Panc1 (cell line): ENCODE measurements at regions not wholly inside any gene's neighbourhood (a gene's known extent, or its start where the extent isn't known, plus 50 kb on each side); places are given as distances from the start of the nearest gene placed in this dataset.
"Not testable (repeated sequence)": the region's sequence is repeated elsewhere in the genome, so short reads cannot be mapped to it uniquely, and the experiment has no call there.

Experiments used
- ATAC-seq: fragments of 200-7000 bp; cut with Tn5 transposase; 2 replicates; pipeline ENCODE4 v1.9.1; 2020; ENCODE audit warnings: mild to moderate bottlenecking, moderate library complexity
- BruUV-seq: library from RNA; stranded (reverse); fragments of 400-500 nt; replicated peaks from 2 replicates; lab custom pipeline; 2021; lab: Mats Ljungman, UMichigan
- CTCF ChIA-PET: fragments of 300-600 bp; sonication (Branson Sonifier 250); formaldehyde crosslinking; loops from one replicate; lab custom pipeline; 2022; ENCODE audit warnings: antibody characterized with exemption; lab: Charles Lee
- POLR2A ChIA-PET: fragments of 300-600 bp; sonication (Branson Sonifier 250); formaldehyde crosslinking; loops from one replicate; lab custom pipeline; 2022; ENCODE audit warnings: antibody characterized with exemption; lab: Charles Lee
- DNase-seq: peaks from one replicate; pipeline ENCODE4 v3.0.0-alpha.2; 2010; ENCODE audit warnings: low read depth, low spot score
- H3K27ac ChIP-seq: 2 replicates; pipeline ENCODE4 v1.5.1; 2011; ENCODE audit warnings: mild to moderate bottlenecking, low read length, inconsistent platforms
- H3K27me3 ChIP-seq: fragments of 200-500 bp; sonication (Bioruptor generic); 2 replicates; pipeline ENCODE4 v1.6.0; 2014; ENCODE audit warnings: low read length, inconsistent platforms; ENCODE audit not compliant: control insufficient read depth, insufficient read depth
- H3K36me3 ChIP-seq: fragments of 200-500 bp; sonication (Bioruptor generic); 2 replicates; pipeline ENCODE4 v1.5.1; 2014; ENCODE audit warnings: inconsistent platforms, mild to moderate bottlenecking, low read length, moderate library complexity; ENCODE audit not compliant: control insufficient read depth, insufficient read depth
- H3K4me1 ChIP-seq: 2 replicates; pipeline ENCODE4 v1.5.1; 2011; ENCODE audit warnings: inconsistent platforms, mild to moderate bottlenecking, low read length, moderate library complexity; ENCODE audit not compliant: control insufficient read depth, insufficient read depth
- H3K4me3 ChIP-seq, 2 experiments: 2 replicates each; pipeline ENCODE4 v1.5.1; 2011 to 2012; ENCODE audit warnings: low read depth in 2 of 2, low read length in 2 of 2, mild to moderate bottlenecking in 2 of 2, inconsistent platforms in 1 of 2, moderate library complexity in 1 of 2
- H3K9me3 ChIP-seq: fragments of 200-500 bp; sonication (Bioruptor generic); 2 replicates; pipeline ENCODE4 v1.5.1; 2014; ENCODE audit warnings: low read depth, mild to moderate bottlenecking, inconsistent platforms, low read length, moderate library complexity; ENCODE audit not compliant: control insufficient read depth, insufficient read depth
- CTCF ChIP-seq: fragments of 450-650 bp; IDR thresholded peaks from 2 replicates; pipeline ENCODE4 v1.5.1; 2017; ENCODE audit warnings: mild to moderate bottlenecking
- POLR2AphosphoS5 ChIP-seq: IDR thresholded peaks from 2 replicates; pipeline ENCODE4 v1.6.1; 2012; ENCODE audit warnings: mild to moderate bottlenecking, low read depth, low read length, moderate library complexity
- REST ChIP-seq, 2 experiments: IDR thresholded peaks; 2 replicates each; pipeline ENCODE4 v1.6.1; 2011 to 2012; ENCODE audit warnings: low read depth in 2 of 2, control low read depth in 1 of 2, low read length in 1 of 2, mild to moderate bottlenecking in 1 of 2, moderate library complexity in 1 of 2; ENCODE audit not compliant: insufficient read depth in 1 of 2
- SIN3A ChIP-seq: IDR thresholded peaks from 2 replicates; pipeline ENCODE4 v1.6.1; 2012; ENCODE audit warnings: low read depth, mild to moderate bottlenecking, low read length, moderate library complexity, borderline replicate concordance; ENCODE audit not compliant: insufficient read depth
- TCF7L2 ChIP-seq: IDR thresholded peaks from 2 replicates; pipeline ENCODE4 v1.6.1; 2011; ENCODE audit warnings: mild to moderate bottlenecking, low read depth, low read length, inconsistent platforms
- in situ Hi-C: cut with HindIII; loops from 2 replicates; pipeline ENCODE4 v1.10.0; 2016; ENCODE audit warnings: low sequenced_read_pairs, low pct_unique_long_range_greater_than_20kb
- intact Hi-C: fragments of 100-400 bp; cut with micrococcal nuclease; formaldehyde crosslinking; loops from one replicate; pipeline ENCODE4 v1.10.0; 2022; ENCODE audit not compliant: unreplicated experiment

GRCh38 chr2:8252997-8253694 lies 428.7 kb upstream of the ID2 start:
- no peak for DNase-seq
- intact Hi-C loops: no loop called here
- H3K4me1 ChIP-seq: no peaks in the 10 kb centered on the region

GRCh38 chr2:8253781-8254180 lies 428.1 kb upstream of the ID2 start:
- Histone ChIP-seq H3K27me3 (no peaks in the 10 kb centered on the region), H3K4me3 (no peak overlapping the region), H3K9me3 (no peaks in the 10 kb centered on the region), H3K36me3 (no peaks in the 10 kb centered on the region), H3K4me1 (no peaks in the 10 kb centered on the region), H3K27ac (no peak overlapping the region)
- ChIA-PET CTCF (no interaction called here), POLR2A (no interaction called here)
- DNase-seq: no peak
- intact Hi-C loops (no loop called here), in situ Hi-C loops (no loop called here)
- ATAC-seq: no peak
- BruUV-seq: no TSS peak
- TF ChIP-seq POLR2AphosphoS5 (no peak), SIN3A (no peak), CTCF (no peak), REST (IDR thresholded peaks at IDR 0.05; ENCODE audit: insufficient read depth in 1 of 2, low read depth in 2 of 2, low read length in 1 of 2) (no peak)

More at GRCh38 chr2:8252997-8253694, 428.7 kb upstream of the ID2 start:
- POLR2A ChIA-PET: no interaction called here
- CTCF ChIA-PET: no interaction called here
- H3K9me3 ChIP-seq: no peaks in the 10 kb centered on the region
- no peak overlapping the region for H3K27ac ChIP-seq
- no peaks in the 10 kb centered on the region for H3K36me3 ChIP-seq
- no TSS peak for BruUV-seq
- no peak overlapping the region for H3K4me3 ChIP-seq
- ATAC-seq: no peak
- no peaks in the 10 kb centered on the region for H3K27me3 ChIP-seq
- no peak for TF ChIP-seq POLR2AphosphoS5
- no peak for TF ChIP-seq REST (IDR thresholded peaks at IDR 0.05; ENCODE audit: insufficient read depth in 1 of 2, low read depth in 2 of 2, low read length in 1 of 2)
- no peak for TF ChIP-seq SIN3A
- no peak for TF ChIP-seq TCF7L2
- no peak for TF ChIP-seq CTCF
- in situ Hi-C loops: no loop called here

DNA sequence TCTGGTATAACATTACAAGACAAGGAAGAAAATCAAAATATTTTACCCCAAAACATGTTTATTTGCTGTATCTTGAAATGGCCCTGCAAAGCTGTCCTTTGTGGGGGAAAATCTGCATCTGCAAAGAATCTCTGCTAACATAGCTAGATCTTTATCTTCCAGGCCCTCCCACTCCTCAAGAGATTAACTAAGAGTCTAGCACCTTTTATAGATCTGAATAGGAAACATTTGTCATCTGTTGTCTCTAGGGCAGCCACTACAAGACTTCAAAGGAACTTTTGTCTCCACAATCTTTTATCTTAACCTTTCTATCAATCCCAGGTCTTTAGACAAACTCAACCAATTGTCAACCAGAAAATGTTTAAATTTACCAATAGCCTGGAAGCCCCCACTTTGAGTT lies 427.6 kb upstream of the ID2 start:
- H3K4me1 ChIP-seq, intact Hi-C loops, CTCF ChIA-PET, POLR2A ChIA-PET, ATAC-seq, H3K27ac ChIP-seq, BruUV-seq, H3K4me3 ChIP-seq, H3K36me3 ChIP-seq, in situ Hi-C loops, H3K9me3 ChIP-seq, DNase-seq, H3K27me3 ChIP-seq: not testable (repeated sequence)
